Colonic mucosa (tissue), 4 donors: ENCODE measurements at regions not wholly inside any gene's neighbourhood (a gene's known extent, or its start where the extent isn't known, plus 50 kb on each side); places are given as distances from the start of the nearest gene placed in this dataset.

ENCODE experiments used
- DNase-seq: peaks from one replicate; pipeline ENCODE4 v3.0.0-alpha.2; 2020
- H3K27ac ChIP-seq: fragments of 200-600 bp; one replicate; pipeline ENCODE4 v1.8.0; 2021
- H3K27me3 ChIP-seq: fragments of 200-600 bp; one replicate; pipeline ENCODE4 v1.8.0; 2021
- H3K36me3 ChIP-seq: fragments of 200-600 bp; one replicate; pipeline ENCODE4 v1.8.0; 2021
- H3K4me1 ChIP-seq: fragments of 200-600 bp; one replicate; pipeline ENCODE4 v1.8.0; 2021; ENCODE audit warnings: mild to moderate bottlenecking
- H3K4me3 ChIP-seq: fragments of 200-600 bp; one replicate; pipeline ENCODE4 v1.8.0; 2021
- H3K9ac ChIP-seq, 2 donors: one replicate each; pipeline ENCODE4 v1.7.0; 2013; ENCODE audit warnings: control low read depth in 2 of 2, low read depth in 2 of 2, low read length in 2 of 2
- H3K9me3 ChIP-seq: fragments of 200-600 bp; one replicate; pipeline ENCODE4 v1.8.0; 2021
- intact Hi-C: fragments of 100-400 bp; cut with DNase I; formaldehyde crosslinking; loops from one replicate; pipeline ENCODE4 v1.14.1; 2022
- TF ChIP-seq, protein P1 (sequence below): fragments of 200-600 bp; IDR thresholded peaks from one replicate; pipeline ENCODE4 v1.8.0; 2022; ENCODE audit warnings: antibody characterized with exemption, mild to moderate bottlenecking
- donor health status: healthy.
- donor health status: DM: no; HTN: no; CAD: no.
- donor health status: DM: no; HTN: no; CAD: no.

DNA sequence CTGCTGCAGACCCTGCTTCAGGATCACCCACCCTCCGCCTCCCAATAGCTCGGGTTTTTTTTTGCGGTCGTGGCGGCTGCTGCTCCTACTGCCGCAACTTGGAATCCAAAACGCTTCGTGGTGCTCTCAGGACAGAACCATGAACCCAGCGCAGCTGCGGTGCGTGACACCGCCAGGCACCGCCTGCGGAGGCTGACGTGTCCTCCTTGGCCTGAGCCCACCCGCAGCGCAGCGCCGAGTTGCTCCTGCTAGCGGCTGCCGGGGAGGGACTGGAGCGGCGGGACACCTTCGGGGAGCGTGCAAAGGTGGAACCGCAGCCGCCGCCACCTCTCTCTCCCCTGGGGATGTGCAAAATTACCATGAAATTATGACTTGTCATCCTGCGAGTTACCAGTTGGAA is 1893.0 kb downstream of the TP53TG3F start:
- H3K27ac ChIP-seq: no peak overlapping the region

GRCh38 chr16:35363510-35363909 is 1904.1 kb downstream of the TP53TG3F start:
- intact Hi-C loops: no loop called here
- TF ChIP-seq, protein P1, sequence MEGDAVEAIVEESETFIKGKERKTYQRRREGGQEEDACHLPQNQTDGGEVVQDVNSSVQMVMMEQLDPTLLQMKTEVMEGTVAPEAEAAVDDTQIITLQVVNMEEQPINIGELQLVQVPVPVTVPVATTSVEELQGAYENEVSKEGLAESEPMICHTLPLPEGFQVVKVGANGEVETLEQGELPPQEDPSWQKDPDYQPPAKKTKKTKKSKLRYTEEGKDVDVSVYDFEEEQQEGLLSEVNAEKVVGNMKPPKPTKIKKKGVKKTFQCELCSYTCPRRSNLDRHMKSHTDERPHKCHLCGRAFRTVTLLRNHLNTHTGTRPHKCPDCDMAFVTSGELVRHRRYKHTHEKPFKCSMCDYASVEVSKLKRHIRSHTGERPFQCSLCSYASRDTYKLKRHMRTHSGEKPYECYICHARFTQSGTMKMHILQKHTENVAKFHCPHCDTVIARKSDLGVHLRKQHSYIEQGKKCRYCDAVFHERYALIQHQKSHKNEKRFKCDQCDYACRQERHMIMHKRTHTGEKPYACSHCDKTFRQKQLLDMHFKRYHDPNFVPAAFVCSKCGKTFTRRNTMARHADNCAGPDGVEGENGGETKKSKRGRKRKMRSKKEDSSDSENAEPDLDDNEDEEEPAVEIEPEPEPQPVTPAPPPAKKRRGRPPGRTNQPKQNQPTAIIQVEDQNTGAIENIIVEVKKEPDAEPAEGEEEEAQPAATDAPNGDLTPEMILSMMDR: no peak

More for the DNA sequence above, 1893.0 kb downstream of the TP53TG3F start:
- no peak overlapping the region for H3K4me3 ChIP-seq
- intact Hi-C loops: no loop called here
- no peak overlapping the region for H3K9ac ChIP-seq
- TF ChIP-seq, protein P1: no peak
- no peak for DNase-seq
- H3K36me3 ChIP-seq: no peaks in the 10 kb centered on the region
- H3K27me3 ChIP-seq: no peaks in the 10 kb centered on the region
- no peaks in the 10 kb centered on the region for H3K9me3 ChIP-seq
- no peaks in the 10 kb centered on the region for H3K4me1 ChIP-seq

DNA sequence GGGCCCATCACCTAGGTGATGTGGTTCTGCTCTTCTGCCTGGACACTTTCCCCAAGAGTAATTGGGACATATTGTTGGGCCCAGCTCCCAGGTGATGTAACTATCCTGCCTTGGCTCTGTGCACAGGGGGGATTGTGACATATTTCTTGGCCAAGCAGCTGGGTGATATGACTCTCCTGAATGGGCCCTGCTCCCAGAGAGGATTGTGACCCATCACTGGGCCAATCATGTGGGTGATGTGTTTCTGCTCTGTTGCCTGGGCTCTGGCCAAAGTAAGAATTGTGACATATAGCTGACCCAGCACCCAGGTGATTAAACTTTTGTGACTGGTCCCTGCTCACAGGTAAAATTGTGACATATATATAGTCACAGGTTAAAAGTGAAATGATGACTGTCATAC is 1904.9 kb downstream of the TP53TG3F start:
- no peaks in the 10 kb centered on the region for H3K36me3 ChIP-seq
- no peak overlapping the region for H3K27ac ChIP-seq
- intact Hi-C loops: no loop called here
- no peaks in the 10 kb centered on the region for H3K4me1 ChIP-seq
- H3K27me3 ChIP-seq: no peaks in the 10 kb centered on the region
- no peaks in the 10 kb centered on the region for H3K9me3 ChIP-seq
- H3K9ac ChIP-seq: no peak overlapping the region
- no peak overlapping the region for H3K4me3 ChIP-seq
- DNase-seq: no peak
- TF ChIP-seq, protein P1: no peak

More at GRCh38 chr16:35363510-35363909, 1904.1 kb downstream of the TP53TG3F start:
- no peak overlapping the region for H3K4me3 ChIP-seq
- H3K27ac ChIP-seq: no peak overlapping the region
- no peaks in the 10 kb centered on the region for H3K9me3 ChIP-seq
- no peaks in the 10 kb centered on the region for H3K36me3 ChIP-seq
- H3K4me1 ChIP-seq: no peaks in the 10 kb centered on the region
- no peak for DNase-seq
- H3K27me3 ChIP-seq: no peaks in the 10 kb centered on the region
- H3K9ac ChIP-seq: no peak overlapping the region

DNA sequence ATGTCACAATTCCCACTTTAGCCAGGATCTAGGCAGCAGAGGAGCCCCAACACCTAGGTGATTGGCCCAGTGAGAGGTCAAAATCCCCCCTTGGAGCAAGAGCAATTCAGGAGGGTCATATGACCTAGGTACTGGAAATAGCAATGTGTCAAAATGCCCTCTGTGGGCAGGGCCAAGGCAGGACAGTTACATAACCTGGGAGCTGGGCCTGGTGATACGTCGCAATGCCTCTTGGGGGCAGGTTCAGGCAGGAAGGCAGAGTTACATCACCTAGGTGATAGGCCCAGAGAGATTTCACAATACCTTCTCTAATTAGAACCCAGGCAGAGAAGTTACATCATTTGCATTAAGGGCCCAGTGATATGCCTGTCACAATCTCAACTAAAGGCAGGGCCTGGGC is 1906.3 kb downstream of the TP53TG3F start:
- H3K27ac ChIP-seq: no peak overlapping the region
- no peaks in the 10 kb centered on the region for H3K4me1 ChIP-seq
- H3K4me3 ChIP-seq: no peak overlapping the region
- intact Hi-C loops: no loop called here
- no peak for DNase-seq
- no peaks in the 10 kb centered on the region for H3K27me3 ChIP-seq
- no peaks in the 10 kb centered on the region for H3K36me3 ChIP-seq
- no peak overlapping the region for H3K9ac ChIP-seq
- no peaks in the 10 kb centered on the region for H3K9me3 ChIP-seq
- TF ChIP-seq, protein P1: no peak

DNA sequence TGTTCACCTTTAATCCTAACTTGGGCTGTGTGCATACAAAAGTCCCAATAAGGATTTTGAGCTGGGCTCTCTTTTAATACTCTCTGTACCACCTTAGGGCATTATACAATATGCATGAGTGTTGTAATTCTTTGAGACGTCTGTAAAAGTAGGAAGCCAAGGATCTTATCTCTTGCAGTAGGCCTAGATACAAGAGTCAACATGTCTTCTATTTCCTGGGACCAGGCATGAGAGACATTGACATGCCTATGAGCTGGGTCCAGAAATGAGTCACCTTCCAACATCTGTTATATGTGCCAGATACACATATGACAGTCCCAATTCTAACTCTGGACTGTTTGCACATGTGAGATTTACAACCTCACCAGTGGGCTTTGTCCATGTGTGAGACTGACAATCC is 1911.2 kb downstream of the TP53TG3F start:
- Histone ChIP-seq H3K4me1 (no peaks in the 10 kb centered on the region), H3K9ac (no peak overlapping the region), H3K27ac (no peak overlapping the region), H3K36me3 (no peaks in the 10 kb centered on the region), H3K9me3 (no peaks in the 10 kb centered on the region), H3K27me3 (no peaks in the 10 kb centered on the region), H3K4me3 (no peak overlapping the region)
- DNase-seq: no peak
- TF ChIP-seq, protein P1: no peak
- intact Hi-C loops: no loop called here

GRCh38 chr16:35377142-35377541 is 1917.7 kb downstream of the TP53TG3F start:
- Histone ChIP-seq H3K9me3 (no peaks in the 10 kb centered on the region), H3K27me3 (no peaks in the 10 kb centered on the region), H3K4me3 (no peak overlapping the region), H3K27ac (no peak overlapping the region), H3K4me1 (no peaks in the 10 kb centered on the region), H3K36me3 (no peaks in the 10 kb centered on the region), H3K9ac (no peak overlapping the region)
- no peak for DNase-seq
- TF ChIP-seq, protein P1: no peak
- intact Hi-C loops: no loop called here
